AML-193 (cell line): ENCODE measurements at regions not wholly inside any gene's neighbourhood (a gene's known extent, or its start where the extent isn't known, plus 50 kb on each side); places are given as distances from the start of the nearest gene placed in this dataset.
"Not testable (repeated sequence)": the region's sequence is repeated elsewhere in the genome, so short reads cannot be mapped to it uniquely, and the experiment has no call there.

ENCODE experiments used
- DNase-seq, 2 experiments: peaks; one replicate each; lab custom pipeline; 2025; lab: John Stamatoyannopoulos, UW

DNA sequence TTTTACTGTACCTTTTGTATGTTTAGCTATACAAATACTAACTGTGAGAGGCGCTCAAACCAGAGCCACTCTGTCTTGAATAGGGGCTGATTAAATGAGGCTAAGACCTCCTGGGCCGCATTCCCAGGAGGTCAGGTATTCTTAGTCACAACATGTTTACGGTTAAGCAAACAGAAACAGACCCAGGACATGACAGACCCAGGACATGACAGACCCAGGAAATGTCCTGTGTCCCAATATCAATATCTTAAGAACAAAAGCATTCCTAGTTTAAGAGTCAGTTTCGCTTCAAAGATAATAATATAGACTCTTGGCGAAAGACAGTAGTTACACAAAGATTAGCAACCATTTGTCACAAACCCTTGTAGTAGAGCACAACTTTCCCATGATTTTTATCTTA, 304.5 kb downstream of the CCSER2 start:
- DNase-seq, result no peak

GRCh38 chr10:84634636-84635035, 306.2 kb downstream of the CCSER2 start:
- no peak for DNase-seq

GRCh38 chr10:84650628-84651027, 322.2 kb downstream of the CCSER2 start:
- DNase-seq, result not testable (repeated sequence)

DNA sequence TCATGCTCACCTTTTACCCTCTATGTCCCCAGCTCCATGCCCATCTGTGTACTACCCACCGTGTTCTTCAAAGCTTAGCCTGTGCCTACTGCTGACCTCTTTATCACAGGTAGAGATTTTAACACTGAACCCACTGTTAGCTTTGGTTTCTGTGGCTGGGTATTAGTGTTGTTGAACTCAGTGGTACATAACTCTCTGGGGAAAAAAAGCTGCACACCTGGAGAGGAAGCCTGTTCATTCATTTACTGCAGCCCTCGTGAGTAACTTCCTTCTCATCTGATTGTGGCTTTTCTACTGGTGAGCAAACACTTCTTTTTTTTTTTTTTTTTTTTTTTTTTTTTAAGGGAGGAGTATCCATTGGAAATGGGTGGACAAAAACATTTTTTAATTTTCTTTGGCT, 326.3 kb downstream of the CCSER2 start:
- no peak for DNase-seq

DNA sequence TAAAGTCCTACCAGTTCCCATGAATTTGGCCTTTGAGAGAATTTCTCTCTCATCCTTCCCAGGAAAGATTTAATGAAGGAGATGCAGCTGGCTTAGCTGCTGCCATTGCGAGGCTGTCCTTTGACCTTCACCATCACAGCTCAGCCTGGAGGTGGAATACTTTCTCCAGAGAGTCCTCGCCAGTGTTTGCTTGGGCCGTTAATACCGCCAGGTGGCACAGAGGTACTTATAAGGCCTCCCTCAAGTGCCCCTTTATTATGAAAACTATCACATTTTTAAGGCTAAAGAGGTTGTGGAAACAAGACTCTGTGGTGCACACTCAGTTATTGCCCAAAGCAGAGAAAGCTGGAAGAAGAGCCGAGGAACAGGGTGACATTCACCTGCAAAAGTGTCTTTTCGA, 330.6 kb downstream of the CCSER2 start:
- DNase-seq, result no peak

DNA sequence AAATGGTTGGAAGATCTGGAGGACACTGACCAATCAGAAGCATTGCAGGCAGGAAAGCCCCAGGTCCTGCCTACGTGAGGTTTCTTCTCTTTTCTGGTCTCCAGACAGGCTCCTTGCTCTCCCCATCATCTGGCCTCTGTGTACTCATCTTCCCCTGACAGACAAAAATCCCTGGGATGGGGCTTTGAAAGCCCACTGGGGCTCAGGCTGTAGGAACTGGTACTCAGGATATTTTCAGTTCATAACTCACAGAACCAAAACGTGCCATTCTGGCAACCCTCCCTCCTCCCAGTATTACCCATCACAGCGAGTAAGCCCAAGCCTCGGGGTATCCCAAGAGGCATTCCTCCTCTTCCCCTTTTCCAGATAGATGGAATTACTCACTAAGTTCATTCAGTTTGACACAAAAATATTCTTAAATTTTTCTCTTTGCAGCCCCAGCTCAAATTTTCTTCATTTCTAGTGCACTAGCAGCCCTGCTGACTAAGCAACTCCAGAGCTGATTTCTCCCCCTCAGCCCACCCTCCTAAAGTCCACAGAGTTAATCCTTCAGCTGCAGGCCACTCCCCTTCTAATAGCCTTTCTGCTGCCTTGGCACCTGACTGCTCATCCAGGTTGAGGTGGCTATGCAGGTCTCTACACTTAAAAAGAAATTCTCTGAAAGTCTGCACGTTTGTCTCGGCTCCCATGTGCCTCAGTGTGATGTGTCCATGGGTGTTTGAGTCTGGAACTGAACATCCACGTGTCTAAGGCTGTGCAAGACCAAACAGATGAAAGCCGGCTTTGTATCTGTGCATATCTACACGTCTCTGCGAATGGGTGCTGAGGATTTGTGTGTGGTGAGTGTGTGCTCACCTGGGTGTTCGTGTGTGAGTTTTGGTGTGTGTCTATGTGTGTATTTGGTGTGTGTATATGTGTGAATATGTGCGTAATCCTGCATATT, 331.4 kb downstream of the CCSER2 start:
- DNase-seq, result no peak

DNA sequence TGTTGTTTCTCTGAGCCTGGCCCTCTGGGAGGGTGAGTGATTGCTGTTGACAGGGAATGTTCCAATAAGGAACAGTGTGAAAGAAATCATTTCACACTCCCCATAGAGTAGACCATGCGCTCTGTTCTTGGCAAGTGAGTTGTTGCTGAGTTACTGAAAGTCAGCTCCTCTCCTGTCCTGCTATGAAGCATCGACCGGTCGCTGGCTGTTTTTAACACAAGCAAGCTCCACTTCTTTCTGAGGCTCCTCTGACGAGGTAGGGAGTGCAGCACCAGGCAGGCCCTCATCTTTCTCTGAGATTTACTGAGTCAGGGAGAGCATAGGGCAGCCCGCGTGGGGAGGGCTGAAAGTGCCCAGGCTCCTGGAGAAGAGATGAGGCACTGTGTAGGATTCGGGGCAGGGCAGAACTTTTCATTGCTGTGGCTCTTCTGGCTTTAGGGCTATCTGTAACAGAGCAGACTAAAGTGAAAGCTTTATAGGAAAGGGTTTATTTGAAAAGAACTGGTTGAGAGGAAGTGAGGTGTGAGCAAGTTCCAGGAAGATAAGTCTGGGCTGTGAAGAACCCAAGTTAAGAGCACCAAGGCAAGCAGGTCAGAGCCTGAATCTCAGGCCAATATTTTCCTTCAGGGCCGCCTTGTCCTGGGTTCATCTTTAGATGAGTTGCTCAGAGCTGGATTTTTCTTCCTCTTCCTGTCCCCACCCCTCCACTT, 332.2 kb downstream of the CCSER2 start:
- DNase-seq, result no peak

DNA sequence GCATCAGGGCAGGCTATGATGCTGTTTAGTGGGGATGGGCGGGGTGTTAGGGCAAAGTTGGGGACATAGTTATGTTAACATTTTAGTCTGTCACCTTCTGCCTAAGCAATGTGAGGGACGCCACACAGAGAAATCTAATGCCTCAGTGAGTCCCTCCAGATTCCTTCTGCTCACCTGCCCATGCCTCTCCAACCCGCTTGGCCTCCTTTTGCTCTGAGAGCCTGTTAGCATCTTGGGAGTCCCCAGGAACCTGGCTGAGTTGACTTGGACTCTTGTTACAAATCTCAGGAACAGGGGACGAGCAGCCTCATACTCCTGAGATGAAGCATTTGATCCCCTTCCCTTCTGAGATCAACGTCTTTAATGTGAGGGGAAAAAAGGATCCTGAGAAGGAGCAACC, 336.8 kb downstream of the CCSER2 start:
- no peak for DNase-seq

DNA sequence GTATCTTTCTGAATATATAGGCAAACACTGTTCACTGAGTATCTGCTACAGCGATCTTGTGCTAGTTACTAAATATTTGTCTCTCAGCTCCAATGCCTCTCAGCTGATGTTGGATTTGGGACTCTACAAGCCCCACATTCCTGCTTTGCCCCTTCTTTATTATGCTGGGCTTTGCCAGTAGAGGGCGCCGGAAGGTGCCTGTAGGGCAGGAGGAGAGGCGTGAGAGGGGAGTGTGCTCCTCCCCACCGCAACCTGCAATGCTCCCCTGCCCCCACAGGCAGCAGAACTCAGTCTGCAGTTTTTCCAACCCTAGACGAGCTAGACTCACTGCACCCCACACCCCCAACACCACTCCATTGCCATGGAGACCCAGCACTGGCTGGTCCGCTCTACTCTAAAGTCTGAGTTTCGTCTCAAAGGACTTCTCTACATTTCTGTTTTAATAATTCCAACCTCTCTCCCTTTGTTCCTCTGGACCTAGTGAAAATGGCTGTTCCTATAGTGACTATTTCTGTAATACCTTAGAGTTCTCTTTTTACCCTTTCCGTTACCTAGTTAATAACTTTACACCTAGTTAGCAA, 337.6 kb downstream of the CCSER2 start:
- peak; percentile 5 to 19 for DNase-seq

DNA sequence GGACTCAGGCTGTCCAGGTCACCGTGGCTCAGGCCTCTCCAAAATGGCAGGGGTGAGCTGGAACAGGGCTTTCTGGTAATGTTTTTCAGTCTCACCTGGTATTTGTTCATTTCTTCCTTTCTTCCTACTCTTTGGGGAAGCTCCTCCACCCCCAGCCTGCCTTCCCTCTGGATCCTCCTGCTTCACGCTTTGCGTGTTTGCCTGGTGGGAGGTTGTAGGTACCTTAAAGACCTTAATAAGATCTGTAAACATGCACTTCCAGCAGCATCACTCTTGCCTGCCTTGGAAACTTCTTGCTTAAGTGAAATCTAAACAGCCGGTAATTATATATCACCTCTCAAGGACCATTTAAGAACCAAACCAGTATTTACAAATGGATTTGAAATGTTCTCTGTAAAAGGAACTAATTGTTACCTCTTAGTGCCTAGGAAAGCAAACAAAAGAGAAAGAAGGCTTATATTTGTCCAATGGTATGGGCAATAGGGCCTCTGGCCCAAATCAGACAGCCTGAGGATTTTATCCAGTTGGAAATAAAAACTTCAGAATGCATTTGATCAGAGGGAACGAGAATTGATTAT, 339.9 kb downstream of the CCSER2 start:
- no peak for DNase-seq

GRCh38 chr10:84675060-84675459, 346.7 kb downstream of the CCSER2 start:
- no peak for DNase-seq

GRCh38 chr10:84676536-84676935, 348.1 kb downstream of the CCSER2 start:
- DNase-seq, result no peak

DNA sequence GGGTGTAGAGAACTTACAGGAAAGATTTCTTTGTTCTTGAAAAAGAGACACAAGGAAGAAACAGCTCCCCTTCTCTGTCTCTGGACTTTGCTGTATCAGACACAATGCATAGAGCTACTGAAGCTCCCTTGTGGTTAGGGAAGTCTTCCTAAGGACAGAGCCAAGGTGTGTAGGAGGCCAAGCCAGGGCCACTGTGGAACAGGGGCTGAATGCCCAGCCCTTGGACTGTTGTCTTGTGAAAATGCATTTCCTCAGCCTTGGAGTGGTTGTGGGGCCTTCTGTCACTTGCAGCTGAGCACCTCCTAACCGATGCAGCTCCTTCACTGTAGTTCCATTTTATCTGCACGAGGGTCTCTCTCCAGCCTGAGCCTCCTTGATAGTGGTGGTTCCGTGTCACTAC, 353.4 kb downstream of the CCSER2 start:
- no peak for DNase-seq

DNA sequence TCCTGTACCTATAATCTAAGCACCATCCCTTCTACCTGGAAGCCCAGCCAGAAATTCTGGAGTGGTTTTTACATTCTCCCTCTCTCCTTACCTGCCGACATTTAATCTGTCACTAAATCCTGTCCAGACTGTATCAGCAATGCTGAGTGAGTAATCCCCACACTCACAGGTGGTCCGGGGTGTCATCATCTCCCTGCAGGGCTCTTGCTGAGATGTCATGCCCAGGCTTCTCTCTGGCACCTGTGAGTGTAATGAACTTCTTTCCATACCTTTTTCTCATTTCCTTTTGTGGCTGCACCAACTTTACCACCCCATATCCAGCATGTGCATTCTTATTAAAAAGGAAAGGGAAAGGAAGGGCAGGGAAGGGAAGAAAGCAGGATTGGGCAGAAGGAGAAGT, 355.2 kb downstream of the CCSER2 start:
- DNase-seq, result no peak

GRCh38 chr10:84683980-84684740, 355.8 kb downstream of the CCSER2 start:
- no peak for DNase-seq

- no peak for DNase-seq
Observed at GRCh38 chr10:84685047-84685660, 356.8 kb downstream of the CCSER2 start.

GRCh38 chr10:84693006-84693405, 364.6 kb downstream of the CCSER2 start:
- no peak for DNase-seq

DNA sequence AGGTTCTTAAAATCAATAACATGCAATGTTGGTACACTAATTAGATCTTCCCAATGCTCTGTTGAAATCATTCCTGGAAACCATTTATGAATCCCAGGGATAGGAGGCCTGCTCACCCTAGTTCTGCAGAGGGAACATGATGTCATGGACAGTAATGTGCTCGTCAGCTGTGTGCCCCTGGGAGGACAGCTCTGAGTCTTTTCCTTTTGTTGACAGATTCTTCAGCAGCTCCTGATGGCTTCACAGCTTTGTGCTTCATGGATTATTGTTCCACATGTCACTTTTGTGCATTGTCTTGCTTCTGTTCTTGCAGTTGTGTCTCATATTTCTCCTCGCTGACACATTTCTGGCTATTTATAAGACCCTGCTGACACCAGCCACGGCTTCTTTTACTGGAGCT, 367.5 kb downstream of the CCSER2 start:
- no peak for DNase-seq

- no peak for DNase-seq
Observed at GRCh38 chr10:84696610-84697009, 368.2 kb downstream of the CCSER2 start.

DNA sequence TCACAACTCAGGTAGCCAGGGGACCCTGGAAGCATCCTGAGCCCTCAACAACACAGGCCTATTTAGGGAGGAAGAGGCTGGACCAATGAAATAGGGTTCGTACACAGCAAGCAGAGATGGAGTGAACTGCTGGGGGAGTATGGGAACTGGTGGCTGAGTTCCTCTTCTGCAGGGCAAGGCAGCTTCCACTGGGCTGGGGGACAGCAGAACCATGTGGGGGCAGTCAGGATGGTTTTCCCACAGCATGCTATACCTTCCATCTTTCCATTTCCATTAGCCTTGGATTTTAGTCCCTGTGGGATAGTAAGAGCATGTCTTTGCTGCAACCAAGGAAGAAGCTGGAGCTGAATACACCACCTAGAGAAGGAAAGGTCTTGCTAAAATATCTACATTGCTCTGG, 370.6 kb downstream of the CCSER2 start:
- no peak for DNase-seq

GRCh38 chr10:84700668-84701369, 372.4 kb downstream of the CCSER2 start:
- no peak for DNase-seq
